HG02759 (cell line): ENCODE measurements at regions not wholly inside any gene's neighbourhood (a gene's known extent, or its start where the extent isn't known, plus 50 kb on each side); places are given as distances from the start of the nearest gene placed in this dataset.

Experiments used
- ATAC-seq: cut with Tn5 transposase; IDR thresholded peaks from one replicate; pipeline ENCODE4 v1.9.1; 2021; ENCODE audit warnings: mild to moderate bottlenecking, moderate library complexity; ENCODE audit not compliant: unreplicated experiment

- ATAC-seq, result no peak
These were observed 156.2 kb upstream of the CPNE8 start for GRCh38 chr12:39061576-39061975.

GRCh38 chr12:39048395-39048794 lies 143.0 kb upstream of the CPNE8 start:
- ATAC-seq, result no peak

GRCh38 chr12:39047539-39048262 lies 142.3 kb upstream of the CPNE8 start:
- ATAC-seq, result no peak

- ATAC-seq, result no peak
These were observed 139.4 kb upstream of the CPNE8 start for GRCh38 chr12:39044754-39045153.

GRCh38 chr12:39043424-39043822 lies 138.0 kb upstream of the CPNE8 start:
- ATAC-seq, result no peak

GRCh38 chr12:39040275-39040674 lies 134.9 kb upstream of the CPNE8 start:
- ATAC-seq, result no peak

- ATAC-seq, result no peak
These were observed 131.7 kb upstream of the CPNE8 start for GRCh38 chr12:39037115-39037514.

- no peak for ATAC-seq
These were observed 130.7 kb upstream of the CPNE8 start for GRCh38 chr12:39036105-39036504.

GRCh38 chr12:39033782-39034181 lies 128.4 kb upstream of the CPNE8 start:
- ATAC-seq, result no peak

GRCh38 chr12:39032448-39032847 lies 127.1 kb upstream of the CPNE8 start:
- ATAC-seq, result no peak

- ATAC-seq, result no peak
These were observed 126.6 kb upstream of the CPNE8 start for GRCh38 chr12:39032034-39032433.

- ATAC-seq, result no peak
These were observed 123.0 kb upstream of the CPNE8 start for GRCh38 chr12:39028382-39028781.

- no peak for ATAC-seq
These were observed 107.5 kb upstream of the CPNE8 start for GRCh38 chr12:39012870-39013269.

- ATAC-seq, result no peak
These were observed 105.8 kb upstream of the CPNE8 start for GRCh38 chr12:39011166-39011565.

- ATAC-seq, result no peak
These were observed 105.0 kb upstream of the CPNE8 start for GRCh38 chr12:39010406-39010805.

- ATAC-seq, result no peak
These were observed 102.2 kb upstream of the CPNE8 start for GRCh38 chr12:39007619-39008018.

- ATAC-seq, result no peak
These were observed 100.9 kb upstream of the CPNE8 start for GRCh38 chr12:39006286-39006685.

GRCh38 chr12:39005671-39006070 lies 100.3 kb upstream of the CPNE8 start:
- ATAC-seq, result no peak

GRCh38 chr12:39003541-39004155 lies 98.3 kb upstream of the CPNE8 start:
- no peak for ATAC-seq

GRCh38 chr12:39000370-39000769 lies 95.0 kb upstream of the CPNE8 start:
- no peak for ATAC-seq

GRCh38 chr12:38998887-38999482 lies 93.6 kb upstream of the CPNE8 start:
- ATAC-seq, result no peak

GRCh38 chr12:38995249-38995648 lies 89.9 kb upstream of the CPNE8 start:
- ATAC-seq, result no peak
